ENCODE measurements at regions not wholly inside any gene's neighbourhood (a gene's known extent, or its start where the extent isn't known, plus 50 kb on each side); places are given as distances from the start of the nearest gene placed in this dataset.

DNA sequence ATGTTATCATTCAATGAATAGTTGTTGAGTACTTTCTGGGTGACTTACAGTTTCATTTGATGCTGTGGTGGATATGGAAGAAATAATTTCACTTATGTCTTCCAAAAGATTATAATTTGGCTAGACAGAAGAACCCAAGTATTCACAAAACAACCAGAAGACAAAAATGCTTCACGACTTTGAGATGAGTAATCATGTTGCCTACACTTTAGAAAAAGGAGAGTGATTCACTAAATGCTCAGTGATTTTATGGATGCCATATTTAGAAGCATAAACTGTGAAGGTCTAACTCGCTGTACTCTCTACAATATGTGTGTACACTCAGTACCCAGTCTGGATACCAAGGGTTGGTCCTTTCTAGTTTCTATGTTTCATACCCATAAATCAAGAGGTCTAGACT lies 101.3 kb upstream of the E2F7 start:
- TF ChIP-seq SUZ12 (IDR thresholded peaks at IDR 0.05; ENCODE audit: extremely low read depth, insufficient read depth, insufficient read length), result no peak
- TF ChIP-seq ZNF274 (IDR thresholded peaks at IDR 0.05; ENCODE audit: low read depth, low read length), result no peak
- no peak for TF ChIP-seq YY1 (IDR thresholded peaks at IDR 0.05; ENCODE audit: insufficient read depth, insufficient read length)

All from NT2/D1 (cell line).